HG02798 (cell line): ENCODE measurements at regions not wholly inside any gene's neighbourhood (a gene's known extent, or its start where the extent isn't known, plus 50 kb on each side); places are given as distances from the start of the nearest gene placed in this dataset.
"Not testable (repeated sequence)": the region's sequence is repeated elsewhere in the genome, so short reads cannot be mapped to it uniquely, and the experiment has no call there.

Source experiments
- ATAC-seq: cut with Tn5 transposase; IDR thresholded peaks from one replicate; pipeline ENCODE4 v1.9.1; 2021; ENCODE audit warnings: mild to moderate bottlenecking; ENCODE audit not compliant: unreplicated experiment, poor library complexity

- not testable (repeated sequence) for ATAC-seq
These were observed 83.2 kb upstream of the LPCAT1 start for GRCh38 chr5:1606951-1607350.

GRCh38 chr5:1603916-1604315 lies 80.2 kb upstream of the LPCAT1 start:
- ATAC-seq: not testable (repeated sequence)

- not testable (repeated sequence) for ATAC-seq
These were observed 77.8 kb upstream of the LPCAT1 start for GRCh38 chr5:1601565-1601964.

- not testable (repeated sequence) for ATAC-seq
These were observed 75.4 kb upstream of the LPCAT1 start for GRCh38 chr5:1598950-1599737.

GRCh38 chr5:1597093-1597473 lies 73.3 kb upstream of the LPCAT1 start:
- ATAC-seq: not testable (repeated sequence)

GRCh38 chr5:1596462-1597092 lies 72.8 kb upstream of the LPCAT1 start:
- not testable (repeated sequence) for ATAC-seq

GRCh38 chr5:1594357-1595106 lies 70.8 kb upstream of the LPCAT1 start:
- ATAC-seq: peak; percentile 82

DNA sequence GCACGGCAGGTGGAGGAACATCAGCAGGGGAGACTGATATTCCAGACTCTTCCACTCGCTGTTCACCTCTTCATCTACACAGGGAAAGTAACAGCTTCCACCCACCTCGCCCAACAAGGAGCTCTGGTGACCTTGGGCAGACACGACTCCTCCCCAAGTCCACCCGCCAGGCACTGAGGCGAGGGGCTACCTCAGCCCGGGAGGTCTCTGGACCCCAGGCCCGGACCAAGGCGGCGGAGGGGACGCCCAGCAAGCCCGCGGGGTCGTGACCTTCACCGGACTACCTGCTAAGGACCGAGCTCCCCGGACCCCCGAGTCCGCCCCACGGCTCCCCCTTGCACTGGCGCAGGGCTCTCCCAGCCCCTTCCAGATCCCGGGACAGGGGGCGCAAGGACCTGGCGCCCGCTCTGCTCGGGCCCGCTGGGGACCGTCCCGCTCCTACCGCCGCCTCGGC lies 70.2 kb upstream of the LPCAT1 start:
- no peak for ATAC-seq

- ATAC-seq: not testable (repeated sequence)
These were observed 64.4 kb upstream of the LPCAT1 start for GRCh38 chr5:1588071-1588694.

DNA sequence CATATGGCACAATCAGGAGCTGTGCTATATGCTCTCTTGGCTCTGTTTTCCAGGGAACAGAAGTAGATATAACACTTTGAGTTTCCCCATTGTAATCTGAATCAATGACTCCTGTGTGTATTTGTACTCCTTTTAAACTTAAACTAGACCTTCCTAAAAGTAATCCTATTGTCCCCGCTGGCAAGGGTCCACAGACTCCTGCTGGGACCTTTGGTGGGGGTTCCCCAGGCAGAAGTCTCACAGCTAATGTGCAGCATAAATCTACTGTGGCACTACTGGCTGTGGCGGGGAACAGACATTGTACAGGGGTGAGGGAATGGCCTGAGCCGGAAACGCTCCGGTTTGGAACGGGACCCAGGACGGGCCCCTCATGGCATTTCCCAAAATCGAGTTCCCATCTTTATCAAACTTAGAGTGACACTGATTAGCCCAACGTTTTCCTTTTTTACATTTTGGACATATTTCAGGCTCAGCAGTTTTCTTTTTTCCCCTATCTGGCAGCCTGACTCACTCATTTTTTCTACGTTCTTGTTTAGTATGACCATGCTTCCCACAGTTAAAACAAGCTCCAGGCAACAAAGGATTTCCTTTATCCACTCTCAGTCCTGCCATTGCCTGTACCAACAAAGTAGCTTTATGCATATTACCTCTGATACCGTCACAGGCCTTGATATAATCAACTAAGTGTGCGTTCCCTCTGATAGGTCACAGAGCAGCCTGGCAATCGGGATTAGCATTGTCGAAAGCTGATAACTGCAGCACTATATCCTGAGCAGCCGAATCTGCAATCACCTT lies 59.5 kb upstream of the LPCAT1 start:
- ATAC-seq: not testable (repeated sequence)

DNA sequence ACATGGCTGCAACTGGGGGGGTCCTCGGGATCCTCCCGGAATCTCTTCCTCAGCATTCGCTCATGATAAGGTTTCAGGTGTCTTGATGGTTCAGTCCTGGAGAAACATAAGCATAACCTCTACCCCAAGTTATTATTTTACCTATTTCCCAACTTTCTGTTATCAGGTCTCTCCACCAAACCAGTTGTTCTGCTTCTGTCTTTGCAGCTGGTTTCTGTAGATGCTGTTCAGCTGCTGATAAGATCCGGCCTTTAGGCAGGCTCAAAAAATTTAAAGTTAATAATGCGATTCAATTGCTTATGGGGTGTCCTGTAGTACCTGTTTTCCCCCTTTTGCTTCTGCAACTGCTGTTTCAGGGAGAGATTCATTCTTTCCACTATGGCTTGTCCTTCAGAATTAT lies 55.6 kb upstream of the LPCAT1 start:
- not testable (repeated sequence) for ATAC-seq

GRCh38 chr5:1576851-1577250 lies 53.1 kb upstream of the LPCAT1 start:
- ATAC-seq: not testable (repeated sequence)

- not testable (repeated sequence) for ATAC-seq
These were observed 52.4 kb upstream of the LPCAT1 start for GRCh38 chr5:1575991-1576714.

DNA sequence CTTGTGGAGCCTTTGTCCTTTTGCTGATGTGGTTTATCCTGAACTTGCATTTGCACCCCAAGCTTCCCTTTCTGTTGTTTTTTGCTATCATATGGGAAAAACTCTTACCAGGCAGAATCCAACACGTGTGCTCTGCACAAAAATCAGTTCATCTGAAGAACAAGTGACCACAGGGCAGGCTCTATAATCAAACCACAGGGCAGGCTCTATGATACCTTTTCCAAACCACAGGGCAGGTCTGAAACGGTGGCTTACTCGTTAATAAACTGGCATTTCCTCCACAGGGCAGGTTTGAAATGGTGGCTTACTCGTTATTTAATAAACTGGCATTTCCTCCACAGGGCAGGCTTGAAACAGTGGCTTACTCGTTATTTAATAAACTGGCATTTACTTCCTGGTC lies 51.7 kb upstream of the LPCAT1 start:
- ATAC-seq: not testable (repeated sequence)

- not testable (repeated sequence) for ATAC-seq
These were observed 50.2 kb upstream of the LPCAT1 start for GRCh38 chr5:1574023-1574318.

DNA sequence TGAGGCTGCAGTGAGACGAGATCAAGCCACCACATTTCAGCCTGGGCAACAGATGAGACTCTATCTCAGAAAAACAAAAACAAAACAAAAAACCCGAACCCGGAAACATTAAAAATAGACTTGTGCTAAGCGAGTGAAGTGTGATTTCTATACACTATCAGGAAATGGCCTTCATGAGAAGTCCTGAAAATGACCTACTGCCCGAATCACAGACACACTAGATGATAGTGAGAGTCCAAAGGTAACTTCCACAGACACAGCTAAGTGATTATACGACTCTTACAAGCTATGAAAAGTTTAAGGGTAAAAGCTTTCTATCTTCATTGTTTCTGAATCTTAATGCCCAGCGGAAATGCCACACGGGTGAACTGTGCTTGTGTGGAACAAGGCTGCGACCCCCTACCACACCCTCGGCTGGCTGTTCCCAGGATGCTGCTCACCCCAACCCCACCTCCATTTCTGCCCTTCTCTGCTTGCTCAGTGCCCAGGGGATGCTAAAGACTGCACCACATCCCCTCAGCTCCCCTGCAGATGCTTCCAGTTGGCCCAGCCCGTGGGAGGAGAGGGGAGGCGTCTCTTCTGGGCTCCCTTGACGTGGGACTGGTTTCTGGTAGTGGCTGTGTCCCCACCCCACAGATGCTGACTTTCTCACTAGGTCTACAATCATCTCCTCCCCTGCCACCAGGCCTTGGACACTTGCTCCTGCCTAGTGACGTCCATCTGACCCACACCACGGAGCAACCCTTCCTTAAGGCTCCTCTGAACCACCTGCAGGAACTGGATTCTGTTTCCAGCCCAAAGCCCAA lies 49.7 kb upstream of the LPCAT1 start:
- ATAC-seq: not testable (repeated sequence)
